Activated naive CD8-positive, alpha-beta T cell treated with anti-CD3 and anti-CD28 coated beads, Interleukin-2, amount 10 ng/mL, durations not matched to agents 7 days and 5 days (primary cell): ENCODE measurements at regions not wholly inside any gene's neighbourhood (a gene's known extent, or its start where the extent isn't known, plus 50 kb on each side); places are given as distances from the start of the nearest gene placed in this dataset.

ENCODE experiments used
- ATAC-seq: fragments of 150-1000 bp; cut with Tn5 transposase; one replicate; pipeline ENCODE4 v1.10.0; 2021; ENCODE audit warnings: low read depth, moderate library complexity
- POLR2A ChIA-PET: fragments of 350-600 bp; sonication (Branson Sonifier 250); formaldehyde crosslinking; loops from one replicate; lab custom pipeline; 2021; ENCODE audit warnings: antibody characterized with exemption; lab: Charles Lee
- DNase-seq: peaks from one replicate; pipeline ENCODE4 v3.0.0; 2021
- H3K27ac Mint-ChIP-seq: one replicate; pipeline ENCODE4 v1.8.0; 2022; ENCODE audit warnings: mild to moderate bottlenecking, mixed read lengths
- H3K27me3 Mint-ChIP-seq: one replicate; pipeline ENCODE4 v1.8.0; 2022; ENCODE audit warnings: mild to moderate bottlenecking, moderate library complexity, mixed read lengths
- H3K36me3 Mint-ChIP-seq: one replicate; pipeline ENCODE4 v1.8.0; 2021; ENCODE audit warnings: mild to moderate bottlenecking, mixed read lengths
- H3K4me1 Mint-ChIP-seq: one replicate; pipeline ENCODE4 v1.8.0; 2021; ENCODE audit warnings: mixed read lengths
- H3K4me3 Mint-ChIP-seq: one replicate; pipeline ENCODE4 v1.8.0; 2022; ENCODE audit warnings: mild to moderate bottlenecking, moderate library complexity, mixed read lengths
- H3K9me3 Mint-ChIP-seq: one replicate; pipeline ENCODE4 v1.8.0; 2021; ENCODE audit warnings: mixed read lengths

DNA sequence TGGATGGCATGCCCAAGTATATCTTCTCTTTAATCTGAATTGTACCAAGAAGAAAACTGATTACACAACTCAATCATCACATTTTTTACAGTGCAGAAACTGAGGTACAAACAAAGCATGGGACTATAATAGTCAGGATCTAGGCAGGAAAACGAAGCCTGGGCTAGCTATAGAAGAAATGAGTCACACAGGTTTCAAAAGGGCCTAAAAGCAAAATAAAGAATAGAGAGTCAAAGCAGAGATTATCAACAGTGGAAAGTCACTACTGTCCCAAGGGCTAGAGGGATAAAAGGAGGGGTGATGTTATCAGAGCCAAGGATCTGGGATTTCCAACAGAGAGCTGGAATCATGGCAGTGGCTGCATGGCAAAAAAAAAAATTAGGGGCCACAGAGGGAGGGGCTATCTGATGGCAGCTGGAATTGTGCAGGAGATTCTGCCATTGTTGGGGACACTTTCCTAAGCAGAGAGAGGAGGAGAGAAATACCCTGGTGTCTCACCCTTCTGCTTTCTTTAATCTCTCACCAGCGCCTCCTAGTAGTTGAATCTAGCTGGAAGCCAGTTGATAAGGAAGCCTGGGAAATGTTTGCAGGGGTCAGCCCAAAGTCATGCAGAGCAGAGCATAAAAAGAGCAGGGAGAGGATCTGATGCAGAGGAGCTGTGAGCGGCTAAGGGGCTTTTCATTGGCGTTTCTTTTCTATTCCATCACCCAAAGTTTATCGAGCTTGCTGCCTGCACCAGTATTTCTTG lies 343.2 kb downstream of the ACTL7B start:
- POLR2A ChIA-PET, result no interaction called here
- H3K4me1 Mint-ChIP-seq, result no peaks in the 10 kb centered on the region
- H3K4me3 Mint-ChIP-seq, result no peak overlapping the region
- H3K27ac Mint-ChIP-seq, result no peak overlapping the region
- H3K36me3 Mint-ChIP-seq, result no peaks in the 10 kb centered on the region
- no peaks in the 10 kb centered on the region for H3K27me3 Mint-ChIP-seq
- no peak for ATAC-seq
- peaks cover 5% of the 10 kb centered on the region for H3K9me3 Mint-ChIP-seq
- no peak for DNase-seq

- Mint-ChIP-seq H3K9me3 (peaks cover 5% of the 10 kb centered on the region), H3K27me3 (no peaks in the 10 kb centered on the region), H3K27ac (no peak overlapping the region), H3K4me1 (no peaks in the 10 kb centered on the region), H3K36me3 (no peaks in the 10 kb centered on the region), H3K4me3 (no peak overlapping the region)
- POLR2A ChIA-PET, result no interaction called here
- ATAC-seq (no peak), DNase-seq (no peak)
Observed at GRCh38 chr9:108511307-108511706, 344.5 kb downstream of the ACTL7B start.

DNA sequence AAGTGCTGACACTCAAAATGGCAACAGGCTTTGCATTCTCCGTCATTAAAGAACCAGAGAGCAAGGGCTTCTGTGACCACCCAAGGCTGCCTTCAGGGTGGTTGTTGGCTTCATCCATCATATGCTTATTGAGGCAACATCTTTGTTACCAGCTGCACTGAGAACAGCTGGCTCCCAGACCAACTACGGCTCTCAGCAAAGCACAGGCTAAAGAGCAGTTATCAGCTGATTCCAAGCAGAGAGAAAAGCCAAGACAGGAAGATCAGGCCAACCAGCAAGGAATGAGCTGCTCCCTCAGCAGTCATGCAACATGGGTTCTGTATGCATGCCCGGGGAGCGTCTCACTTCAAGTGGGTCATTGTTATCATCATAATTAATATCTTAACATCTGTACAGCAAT lies 358.9 kb downstream of the ACTL7B start:
- no peak overlapping the region for H3K4me3 Mint-ChIP-seq
- POLR2A ChIA-PET, result no interaction called here
- no peaks in the 10 kb centered on the region for H3K27me3 Mint-ChIP-seq
- H3K9me3 Mint-ChIP-seq, result peaks cover 14% of the 10 kb centered on the region
- H3K36me3 Mint-ChIP-seq, result peaks cover 1% of the 10 kb centered on the region
- no peak for DNase-seq
- no peak for ATAC-seq
- H3K4me1 Mint-ChIP-seq, result no peaks in the 10 kb centered on the region
- H3K27ac Mint-ChIP-seq, result no peak overlapping the region

GRCh38 chr9:108489567-108489966 lies 366.2 kb downstream of the ACTL7B start:
- H3K4me3 Mint-ChIP-seq, result no peak overlapping the region
- no peak for ATAC-seq
- no peak for DNase-seq
- no peaks in the 10 kb centered on the region for H3K4me1 Mint-ChIP-seq
- H3K27ac Mint-ChIP-seq, result no peak overlapping the region
- H3K27me3 Mint-ChIP-seq, result no peaks in the 10 kb centered on the region
- peaks cover 5% of the 10 kb centered on the region for H3K9me3 Mint-ChIP-seq
- H3K36me3 Mint-ChIP-seq, result no peaks in the 10 kb centered on the region
- POLR2A ChIA-PET, result no interaction called here

DNA sequence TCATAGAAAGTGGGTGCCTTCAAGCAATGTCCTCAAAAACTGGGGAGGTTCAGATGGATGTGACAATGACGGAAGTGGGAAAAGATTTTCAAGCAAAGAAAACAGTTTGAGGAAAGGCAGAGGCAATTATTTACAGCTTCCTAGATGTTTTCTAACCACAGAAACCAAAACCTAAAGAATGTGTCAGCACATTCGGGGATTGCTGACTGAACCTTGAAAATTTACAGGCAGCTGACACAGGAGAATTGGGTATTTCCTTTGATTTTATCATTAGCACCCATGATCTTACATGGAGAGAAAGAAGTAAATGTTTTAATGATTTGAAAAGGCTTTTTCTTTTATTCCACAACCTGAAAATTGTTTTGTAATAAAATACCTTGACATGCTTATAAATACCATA lies 369.0 kb downstream of the ACTL7B start:
- Mint-ChIP-seq H3K27me3 (no peaks in the 10 kb centered on the region), H3K9me3 (peaks cover 3% of the 10 kb centered on the region), H3K4me3 (no peak overlapping the region), H3K27ac (no peak overlapping the region), H3K4me1 (no peaks in the 10 kb centered on the region), H3K36me3 (no peaks in the 10 kb centered on the region)
- no peak for ATAC-seq
- POLR2A ChIA-PET, result no interaction called here
- DNase-seq, result no peak

DNA sequence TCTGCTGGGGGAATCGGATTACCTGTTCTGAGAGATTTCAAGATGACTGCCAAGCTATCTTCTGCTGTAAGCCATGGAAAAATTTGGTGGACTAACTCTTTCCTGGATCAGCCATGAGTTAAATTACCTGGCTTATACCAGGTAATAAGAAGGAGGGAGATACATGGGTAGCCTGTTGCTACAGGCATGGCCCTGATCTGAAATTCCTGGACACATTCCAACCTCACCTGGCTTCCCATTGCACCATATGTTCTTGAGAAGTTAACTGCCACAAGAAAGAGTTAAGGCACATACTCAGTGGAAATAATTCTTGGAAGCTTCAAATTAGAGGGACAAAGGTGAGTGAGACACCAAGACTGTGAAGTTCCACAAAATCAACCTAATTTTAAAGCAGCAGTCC lies 371.3 kb downstream of the ACTL7B start:
- POLR2A ChIA-PET, result no interaction called here
- Mint-ChIP-seq H3K4me3 (no peak overlapping the region), H3K27me3 (no peaks in the 10 kb centered on the region), H3K27ac (no peak overlapping the region), H3K36me3 (no peaks in the 10 kb centered on the region), H3K9me3 (no peaks in the 10 kb centered on the region), H3K4me1 (no peaks in the 10 kb centered on the region)
- no peak for ATAC-seq
- no peak for DNase-seq

DNA sequence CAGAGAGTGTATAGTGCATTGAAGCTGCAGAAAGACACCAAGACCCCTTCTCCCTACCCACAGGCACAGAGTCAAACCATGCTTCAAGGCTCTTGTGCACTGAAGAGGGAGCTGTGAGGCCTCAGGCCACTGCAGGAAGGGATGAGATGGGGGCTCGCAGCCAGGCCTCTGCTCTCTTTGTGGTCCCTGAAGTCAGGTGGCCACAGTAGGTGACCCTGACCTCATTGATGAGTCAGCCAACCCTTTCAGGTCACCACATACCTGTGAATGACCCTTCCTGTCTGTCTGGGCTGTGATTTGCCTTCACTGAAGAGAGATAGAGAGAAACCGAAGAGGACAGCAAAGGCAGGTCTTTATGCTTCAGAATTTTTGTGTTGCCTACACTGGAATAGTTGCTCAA lies 372.1 kb downstream of the ACTL7B start:
- DNase-seq (no peak), ATAC-seq (no peak)
- no peaks in the 10 kb centered on the region for H3K4me1 Mint-ChIP-seq
- no peaks in the 10 kb centered on the region for H3K9me3 Mint-ChIP-seq
- H3K27me3 Mint-ChIP-seq, result no peaks in the 10 kb centered on the region
- no peak overlapping the region for H3K4me3 Mint-ChIP-seq
- H3K36me3 Mint-ChIP-seq, result no peaks in the 10 kb centered on the region
- no peak overlapping the region for H3K27ac Mint-ChIP-seq
- POLR2A ChIA-PET, result no interaction called here

- no peak overlapping the region for H3K4me3 Mint-ChIP-seq
- POLR2A ChIA-PET, result no interaction called here
- DNase-seq (no peak), ATAC-seq (no peak)
- H3K36me3 Mint-ChIP-seq, result no peaks in the 10 kb centered on the region
- H3K9me3 Mint-ChIP-seq, result no peaks in the 10 kb centered on the region
- H3K4me1 Mint-ChIP-seq, result no peaks in the 10 kb centered on the region
- no peak overlapping the region for H3K27ac Mint-ChIP-seq
- H3K27me3 Mint-ChIP-seq, result no peaks in the 10 kb centered on the region
Observed at GRCh38 chr9:108479989-108480652, 375.7 kb downstream of the ACTL7B start.

DNA sequence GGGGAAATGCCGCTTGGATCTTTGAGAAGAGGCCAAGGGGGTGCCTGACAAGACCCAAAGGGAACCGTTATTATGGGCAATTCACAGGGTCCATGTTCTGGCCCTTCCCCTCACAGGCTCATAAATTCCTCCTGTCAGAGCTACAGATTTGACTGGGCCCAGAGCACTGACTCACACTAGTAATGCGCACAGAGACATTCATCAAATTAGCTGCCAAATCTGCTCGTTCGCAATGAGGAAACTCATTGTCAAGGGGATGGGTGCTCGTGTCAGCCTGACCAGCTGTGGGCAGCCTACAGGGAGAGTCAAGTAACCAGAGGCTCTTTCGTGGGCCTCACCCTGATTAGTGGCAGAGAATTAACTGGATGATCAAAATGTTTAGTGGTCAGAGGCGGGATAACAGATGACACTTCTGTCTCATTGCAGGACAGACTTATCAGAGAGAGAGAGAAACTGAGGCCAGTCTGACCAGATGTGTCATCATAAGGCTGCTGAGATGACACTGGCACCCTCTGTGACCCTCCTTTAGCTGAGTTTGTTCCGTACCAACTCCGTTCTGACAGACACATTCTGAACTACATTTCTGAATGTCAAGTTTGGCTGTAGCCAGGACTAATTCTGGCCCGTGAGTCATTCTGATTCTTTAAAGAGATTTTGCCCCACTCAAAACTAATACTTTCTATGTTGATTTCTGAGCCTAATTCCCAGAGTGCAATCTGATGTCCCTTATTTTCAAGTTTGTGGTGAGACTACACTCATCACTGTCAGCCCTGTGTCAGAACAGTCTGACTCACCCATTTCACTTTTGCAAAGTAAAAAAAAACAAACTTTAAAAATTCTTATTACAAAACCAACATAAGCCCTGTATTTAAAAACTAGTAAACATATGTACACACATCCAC lies 377.1 kb downstream of the ACTL7B start:
- Mint-ChIP-seq H3K36me3 (no peaks in the 10 kb centered on the region), H3K9me3 (no peaks in the 10 kb centered on the region), H3K27me3 (no peaks in the 10 kb centered on the region), H3K27ac (no peak overlapping the region), H3K4me1 (no peaks in the 10 kb centered on the region), H3K4me3 (no peak overlapping the region)
- no peak for DNase-seq
- ATAC-seq, result no peak
- POLR2A ChIA-PET, result no interaction called here

DNA sequence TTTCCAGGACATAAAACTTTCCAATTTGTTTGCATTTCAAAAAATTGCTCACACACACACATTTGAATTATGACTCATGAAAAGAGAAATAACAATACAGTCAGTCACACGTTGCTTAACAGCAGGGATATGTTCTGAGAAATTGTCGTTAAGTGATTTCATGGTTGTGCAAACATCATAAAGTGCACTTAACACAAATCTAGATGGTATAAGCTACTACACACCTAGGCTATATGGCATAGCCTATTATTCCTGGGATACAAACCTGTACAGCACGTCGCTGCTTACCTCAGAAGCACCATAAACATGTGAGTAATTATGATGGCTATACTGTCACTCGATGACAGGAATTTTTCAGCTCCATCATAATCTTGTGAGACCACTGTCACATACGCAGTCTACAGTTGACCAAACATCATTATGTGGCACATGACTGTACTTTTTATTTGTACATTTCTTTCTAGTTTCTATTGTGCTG lies 378.2 kb downstream of the ACTL7B start:
- Mint-ChIP-seq H3K4me3 (no peak overlapping the region), H3K36me3 (no peaks in the 10 kb centered on the region), H3K9me3 (no peaks in the 10 kb centered on the region), H3K27me3 (no peaks in the 10 kb centered on the region), H3K4me1 (no peaks in the 10 kb centered on the region), H3K27ac (no peak overlapping the region)
- POLR2A ChIA-PET, result no interaction called here
- ATAC-seq (no peak), DNase-seq (no peak)

DNA sequence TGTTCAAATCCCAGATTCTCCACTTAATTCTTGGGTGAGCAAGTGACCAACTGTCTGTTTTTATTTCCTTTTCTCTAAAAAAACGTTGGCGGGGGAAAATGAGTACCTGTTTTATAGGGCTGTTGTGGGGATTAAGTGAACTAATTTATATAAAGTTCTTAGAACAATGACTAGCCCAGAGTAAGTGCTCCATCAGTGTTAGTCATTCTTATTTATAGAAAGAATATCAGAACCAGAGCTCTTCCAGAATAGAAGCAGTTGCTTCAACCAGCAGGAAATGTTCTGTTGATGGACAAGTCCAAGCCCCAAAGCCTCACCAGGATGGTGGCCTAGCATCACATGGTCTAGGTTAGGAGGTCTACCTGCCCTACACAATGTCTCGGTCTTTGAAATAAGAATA lies 379.2 kb downstream of the ACTL7B start:
- H3K4me3 Mint-ChIP-seq, result no peak overlapping the region
- H3K9me3 Mint-ChIP-seq, result no peaks in the 10 kb centered on the region
- POLR2A ChIA-PET, result no interaction called here
- ATAC-seq (no peak), DNase-seq (no peak)
- H3K36me3 Mint-ChIP-seq, result no peaks in the 10 kb centered on the region
- H3K4me1 Mint-ChIP-seq, result no peaks in the 10 kb centered on the region
- no peak overlapping the region for H3K27ac Mint-ChIP-seq
- H3K27me3 Mint-ChIP-seq, result no peaks in the 10 kb centered on the region

GRCh38 chr9:108475813-108476212 lies 380.0 kb downstream of the ACTL7B start:
- ATAC-seq (no peak), DNase-seq (no peak)
- no peak overlapping the region for H3K4me3 Mint-ChIP-seq
- no peaks in the 10 kb centered on the region for H3K27me3 Mint-ChIP-seq
- no peaks in the 10 kb centered on the region for H3K9me3 Mint-ChIP-seq
- no peak overlapping the region for H3K27ac Mint-ChIP-seq
- H3K4me1 Mint-ChIP-seq, result no peaks in the 10 kb centered on the region
- no peaks in the 10 kb centered on the region for H3K36me3 Mint-ChIP-seq
- POLR2A ChIA-PET, result no interaction called here

DNA sequence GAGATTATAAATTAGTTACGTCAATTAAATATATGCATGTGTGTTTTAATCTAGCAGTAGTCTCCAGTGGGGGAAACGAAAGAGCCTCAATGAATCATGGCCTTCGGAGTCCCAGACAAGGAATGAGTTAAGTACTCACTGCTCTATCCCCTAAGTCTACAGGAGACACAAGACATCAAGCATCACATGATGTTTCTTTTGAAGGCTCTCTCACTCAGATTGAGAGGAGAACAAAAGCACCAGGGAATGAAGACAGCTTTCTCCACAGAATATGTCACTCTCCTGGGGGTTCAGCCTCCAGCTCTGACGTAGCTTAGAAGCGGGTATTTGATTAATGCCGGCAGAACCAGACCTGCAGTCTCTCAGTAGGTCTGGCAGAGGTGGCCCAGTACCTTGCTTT lies 381.4 kb downstream of the ACTL7B start:
- no peak overlapping the region for H3K27ac Mint-ChIP-seq
- H3K9me3 Mint-ChIP-seq, result no peaks in the 10 kb centered on the region
- POLR2A ChIA-PET, result no interaction called here
- no peaks in the 10 kb centered on the region for H3K27me3 Mint-ChIP-seq
- DNase-seq (no peak), ATAC-seq (no peak)
- no peaks in the 10 kb centered on the region for H3K36me3 Mint-ChIP-seq
- no peaks in the 10 kb centered on the region for H3K4me1 Mint-ChIP-seq
- H3K4me3 Mint-ChIP-seq, result no peak overlapping the region
